ENCODE measurements at regions not wholly inside any gene's neighbourhood (a gene's known extent, or its start where the extent isn't known, plus 50 kb on each side); places are given as distances from the start of the nearest gene placed in this dataset.

DNA sequence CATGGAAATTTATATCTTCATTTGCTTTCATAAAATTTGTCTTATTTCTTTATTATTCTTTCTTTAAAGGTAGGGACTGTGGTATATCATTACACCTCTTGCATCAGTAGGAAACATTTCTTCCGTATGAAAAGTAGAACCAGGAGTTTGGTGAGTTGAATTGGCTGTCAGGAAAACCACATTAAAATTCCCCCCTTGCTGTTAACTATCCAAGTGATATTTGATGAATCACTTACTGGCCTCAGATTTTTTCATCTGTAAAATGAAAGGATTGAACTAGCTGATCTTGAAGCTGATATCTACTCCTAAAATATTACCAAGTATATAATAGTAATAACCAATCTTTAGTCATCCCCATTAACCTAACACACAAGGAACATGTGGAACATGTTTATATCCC is 460.9 kb downstream of the GJA1 start:
- TF ChIP-seq, protein P1, sequence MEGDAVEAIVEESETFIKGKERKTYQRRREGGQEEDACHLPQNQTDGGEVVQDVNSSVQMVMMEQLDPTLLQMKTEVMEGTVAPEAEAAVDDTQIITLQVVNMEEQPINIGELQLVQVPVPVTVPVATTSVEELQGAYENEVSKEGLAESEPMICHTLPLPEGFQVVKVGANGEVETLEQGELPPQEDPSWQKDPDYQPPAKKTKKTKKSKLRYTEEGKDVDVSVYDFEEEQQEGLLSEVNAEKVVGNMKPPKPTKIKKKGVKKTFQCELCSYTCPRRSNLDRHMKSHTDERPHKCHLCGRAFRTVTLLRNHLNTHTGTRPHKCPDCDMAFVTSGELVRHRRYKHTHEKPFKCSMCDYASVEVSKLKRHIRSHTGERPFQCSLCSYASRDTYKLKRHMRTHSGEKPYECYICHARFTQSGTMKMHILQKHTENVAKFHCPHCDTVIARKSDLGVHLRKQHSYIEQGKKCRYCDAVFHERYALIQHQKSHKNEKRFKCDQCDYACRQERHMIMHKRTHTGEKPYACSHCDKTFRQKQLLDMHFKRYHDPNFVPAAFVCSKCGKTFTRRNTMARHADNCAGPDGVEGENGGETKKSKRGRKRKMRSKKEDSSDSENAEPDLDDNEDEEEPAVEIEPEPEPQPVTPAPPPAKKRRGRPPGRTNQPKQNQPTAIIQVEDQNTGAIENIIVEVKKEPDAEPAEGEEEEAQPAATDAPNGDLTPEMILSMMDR (IDR thresholded peaks at IDR 0.05), result no peak
- TF ChIP-seq POLR2A (IDR thresholded peaks at IDR 0.05), result no peak

Data from thyroid gland (tissue), 4 donors.